K562 (cell line): ENCODE measurements at regions not wholly inside any gene's neighbourhood (a gene's known extent, or its start where the extent isn't known, plus 50 kb on each side); places are given as distances from the start of the nearest gene placed in this dataset.

Experiments used
- ATAC-seq: fragments of 200-7000 bp; cut with Tn5 transposase; 3 replicates; pipeline ENCODE4 v1.9.1; 2020; ENCODE audit warnings: moderate library complexity
- BruUV-seq: library from RNA; stranded (reverse); fragments of 400-500 nt; replicated peaks from 2 replicates; lab custom pipeline; 2021; lab: Mats Ljungman, UMichigan
- CTCF ChIA-PET: fragments of 300-600 bp; formaldehyde crosslinking; extraction: SDS; loops from one replicate; lab custom pipeline; 2021; ENCODE audit warnings: low intra/inter-chr PET ratio; lab: Yijun Ruan, JAX
- POLR2A ChIA-PET: fragments of 300-600, 350-650 bp; sonication (Branson Sonifier 250); formaldehyde crosslinking; extraction: SDS; loops from one replicate; lab custom pipeline; 2021; ENCODE audit warnings: antibody characterized with exemption, inconsistent platforms; lab: Yijun Ruan, JAX
- DNase-seq, 4 experiments: peaks; one replicate each; pipeline versions ENCODE4 v3.0.0 to v3.0.0-alpha.2; 2011 to 2018; ENCODE audit warnings: low spot score in 3 of 4, mixed read lengths in 3 of 4; ENCODE audit errors: extremely low read depth in 1 of 4
- FAIRE-seq: peaks from 2 replicates; lab custom pipeline; 2011; peaks lifted over from hg19 to GRCh38; lab: Jason Lieb, UNC
- H2AFZ ChIP-seq: 2 replicates; pipeline ENCODE4 v1.6.0; 2011; ENCODE audit warnings: low read depth, low read length, control low read depth, inconsistent platforms
- H3K27ac ChIP-seq: fragments of 200-600 bp; 3 replicates; pipeline ENCODE4 v1.8.0; 2011; ENCODE audit warnings: low read depth, mild to moderate bottlenecking, control low read depth, inconsistent platforms, low read length, moderate library complexity, mixed read lengths; ENCODE audit errors: extremely low read depth
- H3K27me3 ChIP-seq, 2 experiments: fragments of 300-600 bp in 1 of 2; 2 replicates in 1 of 2; 3 replicates in 1 of 2; pipeline versions ENCODE4 v1.6.0 to v1.8.0; 2011; ENCODE audit warnings: inconsistent platforms in 2 of 2, low read length in 2 of 2, mild to moderate bottlenecking in 1 of 2, mixed read lengths in 1 of 2, moderate library complexity in 1 of 2; ENCODE audit not compliant: control insufficient read depth in 2 of 2, insufficient read depth in 2 of 2
- H3K36me3 ChIP-seq: fragments of 300-600 bp; 3 replicates; pipeline ENCODE4 v1.8.0; 2011; ENCODE audit warnings: mild to moderate bottlenecking, low read length, inconsistent platforms; ENCODE audit not compliant: control insufficient read depth, insufficient read depth
- H3K4me1 ChIP-seq, 2 experiments: fragments of 200-600 bp in 1 of 2; replicated peaks in 1 of 2; 2 replicates in 1 of 2; 3 replicates in 1 of 2; pipeline versions ENCODE4 v1.5.1 to v1.8.0; 2011; ENCODE audit warnings: inconsistent platforms in 2 of 2, low read length in 2 of 2, mild to moderate bottlenecking in 1 of 2, mixed read lengths in 1 of 2, moderate library complexity in 1 of 2; ENCODE audit not compliant: control insufficient read depth in 2 of 2, insufficient read depth in 2 of 2
- H3K4me2 ChIP-seq: 2 replicates; pipeline ENCODE4 v1.6.1; 2011; ENCODE audit warnings: low read length, control low read depth, inconsistent platforms, mixed read lengths; ENCODE audit not compliant: insufficient read depth
- H3K4me3 ChIP-seq: fragments of 200-600 bp; sonication (generic), shearing (Covaris generic); 2 replicates; pipeline ENCODE4 v1.5.1; 2016; ENCODE audit warnings: control low read depth, inconsistent platforms
- H3K79me2 ChIP-seq: fragments of 200-600 bp; 3 replicates; pipeline ENCODE4 v1.8.0; 2011; ENCODE audit warnings: low read length, inconsistent platforms; ENCODE audit not compliant: control insufficient read depth, insufficient read depth
- H3K9ac ChIP-seq, 2 experiments: 2 replicates each; pipeline versions ENCODE4 v1.6.0 to v1.6.1; 2011; ENCODE audit warnings: low read depth in 2 of 2, low read length in 2 of 2, control low read depth in 1 of 2, inconsistent platforms in 1 of 2, mild to moderate bottlenecking in 1 of 2, mixed read lengths in 1 of 2; ENCODE audit not compliant: insufficient read depth in 1 of 2
- H3K9me1 ChIP-seq: one replicate; pipeline ENCODE4 v1.6.0; 2011; ENCODE audit warnings: inconsistent platforms, mild to moderate bottlenecking, low read length, moderate library complexity; ENCODE audit not compliant: control insufficient read depth, insufficient read depth
- H3K9me3 ChIP-seq: replicated peaks from 2 replicates; pipeline ENCODE4 v1.5.1; 2011; ENCODE audit warnings: low read depth, low read length, inconsistent platforms; ENCODE audit not compliant: control insufficient read depth, insufficient read depth
- H4K20me1 ChIP-seq: replicated peaks from 2 replicates; pipeline ENCODE4 v1.6.1; 2011; ENCODE audit warnings: low read length, inconsistent platforms, mixed read lengths; ENCODE audit not compliant: control insufficient read depth, insufficient read depth
- CREM ChIP-seq: IDR thresholded peaks from 2 replicates; pipeline ENCODE4 v1.6.1; 2014; ENCODE audit warnings: antibody characterized with exemption, low read depth
- DACH1 ChIP-seq: fragments of 450-650 bp; IDR thresholded peaks from 2 replicates; pipeline ENCODE4 v1.6.1; 2018; ENCODE audit not compliant: partially characterized antibody
- ETV1 ChIP-seq: fragments of 450-650 bp; conservative IDR thresholded peaks from 2 replicates; pipeline ENCODE4 v1.6.1; 2016; ENCODE audit warnings: missing genetic modification characterization, control low read depth, low read depth, missing compliant biosample characterization
- EZH2 ChIP-seq: IDR thresholded peaks from 2 replicates; pipeline ENCODE4 v1.6.1; 2012; ENCODE audit warnings: low read depth, mild to moderate bottlenecking, inconsistent platforms, low read length, borderline replicate concordance
- FOXK2 ChIP-seq, 2 experiments: fragments of 450-650 bp; IDR thresholded peaks in 1 of 2; conservative IDR thresholded peaks in 1 of 2; 2 replicates each; pipeline ENCODE4 v1.6.1; 2016; ENCODE audit warnings: low read depth in 2 of 2, mild to moderate bottlenecking in 1 of 2
- HDAC2 ChIP-seq: fragments of 450-650 bp; IDR thresholded peaks from 2 replicates; pipeline ENCODE4 v1.6.1; 2016; ENCODE audit warnings: mild to moderate bottlenecking
- HNRNPLL ChIP-seq: fragments of 200-400 bp; formaldehyde crosslinking; IDR thresholded peaks from 2 replicates; pipeline ENCODE4 v1.6.1; 2017; ENCODE audit warnings: low read length, low read depth, mild to moderate bottlenecking; ENCODE audit not compliant: poor library complexity, severe bottlenecking
- KHSRP ChIP-seq: fragments of 450-650 bp; IDR thresholded peaks from 2 replicates; pipeline ENCODE4 v1.6.1; 2017
- POLR2AphosphoS2 ChIP-seq: IDR thresholded peaks from 2 replicates; pipeline ENCODE4 v1.6.1; 2012; ENCODE audit warnings: low read length, improper control_type of control experiment
- POLR3A ChIP-seq: IDR thresholded peaks from 2 replicates; pipeline ENCODE4 v1.6.1; 2011; ENCODE audit warnings: borderline replicate concordance, mild to moderate bottlenecking, moderate library complexity; ENCODE audit not compliant: insufficient read length, insufficient read depth; ENCODE audit errors: extremely low read depth
- THRAP3 ChIP-seq: fragments of 450-650 bp; IDR thresholded peaks from 2 replicates; pipeline ENCODE4 v1.6.1; 2016; ENCODE audit warnings: mild to moderate bottlenecking, inconsistent platforms, borderline replicate concordance
- XRCC3 ChIP-seq: fragments of 450-650 bp; IDR thresholded peaks from 2 replicates; pipeline ENCODE4 v1.6.1; 2017; ENCODE audit warnings: mild to moderate bottlenecking, moderate library complexity
- ZNF174 ChIP-seq: fragments of 250-450 bp; sonication (Bioruptor Pico); IDR thresholded peaks from 2 replicates; pipeline ENCODE4 v1.4.0; 2020; ENCODE audit warnings: mild to moderate bottlenecking
- WGBS: fragments of 100-300 bp; shearing (Covaris generic); methylation state at CpG from one replicate; pipeline ENCODE4 v1.1.6; 2016; ENCODE audit warnings: low coverage, mixed read lengths; ENCODE audit not compliant: insufficient coverage; ENCODE audit errors: missing lambda C conversion rate; 5-methylcytosine and 5-hydroxymethylcytosine counted together
- in situ Hi-C: fragments of 300-500 bp; cut with MboI; formaldehyde crosslinking; loops from 4 replicates; pipeline ENCODE4 v1.15.0; 2018; ENCODE audit warnings: inconsistent platforms, mixed read lengths
- intact Hi-C: fragments of 100-400 bp; cut with micrococcal nuclease; formaldehyde crosslinking; loops from 2 replicates; pipeline ENCODE4 v1.14.2; 2022
- TF ChIP-seq, protein P1 (sequence below): fragments of 250-450 bp; sonication (Bioruptor Pico); IDR thresholded peaks from 2 replicates; pipeline ENCODE4 v1.8.0; 2021; ENCODE audit warnings: moderate library complexity, mild to moderate bottlenecking, inconsistent platforms
- TF ChIP-seq, protein P2 (sequence below): fragments of 250-450 bp; sonication (Bioruptor Pico); IDR thresholded peaks from 2 replicates; pipeline ENCODE4 v1.8.0; 2022; ENCODE audit warnings: moderate library complexity, mild to moderate bottlenecking, inconsistent platforms
- TF ChIP-seq, protein P3 (sequence below), 2 experiments: fragments of 450-650 bp in 1 of 2; sonication (generic) in 1 of 2; formaldehyde crosslinking in 1 of 2; IDR thresholded peaks in 1 of 2; conservative IDR thresholded peaks in 1 of 2; 2 replicates each; pipeline versions ENCODE4 v1.6.1 to v1.8.1; 2016 to 2023; ENCODE audit warnings: mild to moderate bottlenecking in 2 of 2, moderate library complexity in 2 of 2, inconsistent platforms in 1 of 2, missing genetic modification reagents in 1 of 2
- TF ChIP-seq, protein P4 (sequence below): sonication (generic); formaldehyde crosslinking; IDR thresholded peaks from 2 replicates; pipeline ENCODE4 v1.8.1; 2023; ENCODE audit warnings: missing genetic modification reagents, mild to moderate bottlenecking, borderline replicate concordance

DNA sequence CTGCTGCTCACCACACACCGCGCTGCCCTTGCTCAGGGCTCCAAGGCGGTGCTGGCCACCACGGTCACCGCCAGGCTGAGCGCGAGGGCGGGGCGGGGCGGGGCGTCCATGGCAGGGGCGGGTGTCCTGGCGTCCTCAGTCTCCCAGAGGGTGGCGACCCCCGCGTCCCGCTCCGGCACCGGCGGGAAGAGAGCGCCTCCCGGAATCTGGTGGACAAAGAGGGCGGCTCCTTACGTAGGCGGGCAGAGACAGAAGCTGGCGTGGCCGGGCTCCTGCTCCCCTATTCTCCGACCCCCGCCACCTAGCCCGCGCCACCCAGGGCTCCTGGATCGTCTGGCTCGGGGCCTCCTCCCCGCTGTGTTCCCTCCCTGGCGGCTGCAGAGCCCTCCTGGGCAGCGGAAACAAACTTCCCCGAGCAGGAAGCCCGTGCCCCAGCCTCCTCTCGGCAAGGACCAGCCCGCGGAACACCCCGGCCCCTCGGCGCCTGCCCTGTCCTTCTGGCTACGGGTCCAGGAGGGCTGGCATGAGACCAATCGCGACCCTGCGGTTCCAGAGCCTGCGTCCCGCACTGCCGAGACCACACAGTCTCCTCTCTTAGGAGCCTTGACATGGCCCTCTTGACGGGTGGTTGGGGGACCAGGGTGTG is 133.8 kb upstream of the ZNF92 start:
- no peak; the same call in 1 of the 3 replicates for ATAC-seq
- Histone ChIP-seq H3K9me1 (no peaks in the 10 kb centered on the region), H3K27me3 (peaks cover 4 to 34% of the 10 kb centered on the region in 2 experiments; a peak in 4 of 5 replicates), H4K20me1 (no peaks in the 10 kb centered on the region), H3K4me2 (no peak overlapping the region), H3K9me3 (no peaks in the 10 kb centered on the region), H3K36me3 (no peaks in the 10 kb centered on the region), H3K4me3 (no peak overlapping the region), H3K79me2 (no peaks in the 10 kb centered on the region), H3K4me1 (peaks cover 0 to 17% of the 10 kb centered on the region in 2 experiments; a peak in 1 of 5 replicates), H3K27ac (no peak overlapping the region), H2AFZ (no peak overlapping the region), H3K9ac (0 out of 4 replicates have a peak overlapping the region, but pooled peaks of 1 of the 2 experiments have one; percentile 26)
- no TSS peak for BruUV-seq
- ChIA-PET CTCF (no interaction called here), POLR2A (no interaction called here)
- FAIRE-seq: no peak
- intact Hi-C loops (no loop called here), in situ Hi-C loops (no loop called here)
- DNase-seq: no peak
- WGBS: 40% methylated on average over 39 of the region's 52 CpGs
- TF ChIP-seq, protein P1, sequence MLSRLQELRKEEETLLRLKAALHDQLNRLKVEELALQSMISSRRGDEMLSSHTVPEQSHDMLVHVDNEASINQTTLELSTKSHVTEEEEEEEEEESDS: no peak
- TF ChIP-seq POLR3A (no peak), HDAC2 (no peak), THRAP3 (no peak), ZNF174 (no peak), POLR2AphosphoS2 (no peak), FOXK2 (conservative IDR thresholded peaks at IDR 0.05 in 1 of 2, IDR thresholded peaks at IDR 0.05 in 1 of 2; ENCODE audit: low read depth in 2 of 2) (no peak), ETV1 (no peak), HNRNPLL (no peak), EZH2 (no peak), XRCC3 (no peak), DACH1 (no peak), KHSRP (no peak), CREM (no peak)
- TF ChIP-seq, protein P2, sequence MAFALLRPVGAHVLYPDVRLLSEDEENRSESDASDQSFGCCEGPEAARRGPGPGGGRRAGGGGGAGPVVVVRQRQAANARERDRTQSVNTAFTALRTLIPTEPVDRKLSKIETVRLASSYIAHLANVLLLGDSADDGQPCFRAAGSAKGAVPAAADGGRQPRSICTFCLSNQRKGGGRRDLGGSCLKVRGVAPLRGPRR (CRISPR knock-in tag): no peak
- TF ChIP-seq, protein P3, sequence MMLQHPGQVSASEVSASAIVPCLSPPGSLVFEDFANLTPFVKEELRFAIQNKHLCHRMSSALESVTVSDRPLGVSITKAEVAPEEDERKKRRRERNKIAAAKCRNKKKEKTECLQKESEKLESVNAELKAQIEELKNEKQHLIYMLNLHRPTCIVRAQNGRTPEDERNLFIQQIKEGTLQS (IDR thresholded peaks at IDR 0.05): no peak
- TF ChIP-seq, protein P3 (CRISPR knock-in tag; conservative IDR thresholded peaks at IDR 0.05): no peak
- TF ChIP-seq, protein P4, sequence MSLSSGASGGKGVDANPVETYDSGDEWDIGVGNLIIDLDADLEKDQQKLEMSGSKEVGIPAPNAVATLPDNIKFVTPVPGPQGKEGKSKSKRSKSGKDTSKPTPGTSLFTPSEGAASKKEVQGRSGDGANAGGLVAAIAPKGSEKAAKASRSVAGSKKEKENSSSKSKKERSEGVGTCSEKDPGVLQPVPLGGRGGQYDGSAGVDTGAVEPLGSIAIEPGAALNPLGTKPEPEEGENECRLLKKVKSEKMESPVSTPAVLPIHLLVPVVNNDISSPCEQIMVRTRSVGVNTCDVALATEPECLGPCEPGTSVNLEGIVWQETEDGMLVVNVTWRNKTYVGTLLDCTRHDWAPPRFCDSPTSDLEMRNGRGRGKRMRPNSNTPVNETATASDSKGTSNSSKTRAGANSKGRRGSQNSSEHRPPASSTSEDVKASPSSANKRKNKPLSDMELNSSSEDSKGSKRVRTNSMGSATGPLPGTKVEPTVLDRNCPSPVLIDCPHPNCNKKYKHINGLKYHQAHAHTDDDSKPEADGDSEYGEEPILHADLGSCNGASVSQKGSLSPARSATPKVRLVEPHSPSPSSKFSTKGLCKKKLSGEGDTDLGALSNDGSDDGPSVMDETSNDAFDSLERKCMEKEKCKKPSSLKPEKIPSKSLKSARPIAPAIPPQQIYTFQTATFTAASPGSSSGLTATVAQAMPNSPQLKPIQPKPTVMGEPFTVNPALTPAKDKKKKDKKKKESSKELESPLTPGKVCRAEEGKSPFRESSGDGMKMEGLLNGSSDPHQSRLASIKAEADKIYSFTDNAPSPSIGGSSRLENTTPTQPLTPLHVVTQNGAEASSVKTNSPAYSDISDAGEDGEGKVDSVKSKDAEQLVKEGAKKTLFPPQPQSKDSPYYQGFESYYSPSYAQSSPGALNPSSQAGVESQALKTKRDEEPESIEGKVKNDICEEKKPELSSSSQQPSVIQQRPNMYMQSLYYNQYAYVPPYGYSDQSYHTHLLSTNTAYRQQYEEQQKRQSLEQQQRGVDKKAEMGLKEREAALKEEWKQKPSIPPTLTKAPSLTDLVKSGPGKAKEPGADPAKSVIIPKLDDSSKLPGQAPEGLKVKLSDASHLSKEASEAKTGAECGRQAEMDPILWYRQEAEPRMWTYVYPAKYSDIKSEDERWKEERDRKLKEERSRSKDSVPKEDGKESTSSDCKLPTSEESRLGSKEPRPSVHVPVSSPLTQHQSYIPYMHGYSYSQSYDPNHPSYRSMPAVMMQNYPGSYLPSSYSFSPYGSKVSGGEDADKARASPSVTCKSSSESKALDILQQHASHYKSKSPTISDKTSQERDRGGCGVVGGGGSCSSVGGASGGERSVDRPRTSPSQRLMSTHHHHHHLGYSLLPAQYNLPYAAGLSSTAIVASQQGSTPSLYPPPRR (CRISPR knock-in tag): no peak
